HepG2 (cell line): ENCODE measurements at regions not wholly inside any gene's neighbourhood (a gene's known extent, or its start where the extent isn't known, plus 50 kb on each side); places are given as distances from the start of the nearest gene placed in this dataset.

Experiments used
- ATAC-seq: fragments of 200-7000 bp; cut with Tn5 transposase; 3 replicates; pipeline ENCODE4 v1.9.1; 2020; ENCODE audit warnings: mild to moderate bottlenecking, moderate library complexity
- BruUV-seq: library from RNA; stranded (reverse); fragments of 400-500 nt; replicated peaks from 2 replicates; lab custom pipeline; 2021; lab: Mats Ljungman, UMichigan
- CTCF ChIA-PET: fragments of 300-600 bp; formaldehyde crosslinking; extraction: SDS; loops from one replicate; lab custom pipeline; 2021; ENCODE audit warnings: low total read pairs, inconsistent platforms, low intra/inter-chr PET ratio; lab: Yijun Ruan, JAX
- POLR2A ChIA-PET: fragments of 350-600 bp; sonication (Branson Sonifier 250); formaldehyde crosslinking; loops from one replicate; lab custom pipeline; 2020; ENCODE audit warnings: antibody characterized with exemption, inconsistent platforms; lab: Yijun Ruan, JAX
- DNase-seq: peaks from one replicate; pipeline ENCODE4 v3.0.0-alpha.2; 2015; ENCODE audit warnings: low spot score
- FAIRE-seq: peaks from 3 replicates; lab custom pipeline; 2011; peaks lifted over from hg19 to GRCh38; lab: Jason Lieb, UNC
- H2AFZ ChIP-seq: one replicate; pipeline ENCODE4 v1.6.1; 2011; ENCODE audit warnings: low read length, inconsistent platforms
- H3K27ac ChIP-seq: fragments of 300-600 bp; 3 replicates; pipeline ENCODE4 v1.8.0; 2011; ENCODE audit warnings: mixed run types, mild to moderate bottlenecking, mixed read lengths, low read length, inconsistent platforms; ENCODE audit not compliant: insufficient read depth; ENCODE audit errors: extremely low read length
- H3K27me3 ChIP-seq, 2 experiments: fragments of 200-600 bp in 1 of 2; 2 replicates in 1 of 2; 3 replicates in 1 of 2; pipeline versions ENCODE4 v1.6.0 to v1.8.0; 2011; ENCODE audit warnings: low read length in 2 of 2, mild to moderate bottlenecking in 2 of 2, moderate library complexity in 2 of 2, inconsistent platforms in 1 of 2; ENCODE audit not compliant: insufficient read depth in 2 of 2, control insufficient read depth in 1 of 2
- H3K36me3 ChIP-seq, 2 experiments: fragments of 200-600 bp in 1 of 2; replicated peaks in 1 of 2; 2 replicates in 1 of 2; 3 replicates in 1 of 2; pipeline versions ENCODE4 v1.5.1 to v1.8.0; 2011; ENCODE audit warnings: low read length in 2 of 2, inconsistent platforms in 1 of 2; ENCODE audit not compliant: insufficient read depth in 2 of 2, control insufficient read depth in 1 of 2
- H3K4me1 ChIP-seq: 2 replicates; pipeline ENCODE4 v1.5.1; 2012; ENCODE audit warnings: low read length, inconsistent platforms; ENCODE audit not compliant: insufficient read depth
- H3K4me2 ChIP-seq: 2 replicates; pipeline ENCODE4 v1.6.0; 2011; ENCODE audit warnings: low read depth, low read length, inconsistent platforms
- H3K4me3 ChIP-seq, 3 experiments: fragments of 200-600 bp in 1 of 3; sonication (generic), shearing (Covaris generic) in 1 of 3; replicated peaks in 1 of 3; 2 replicates each; pipeline ENCODE4 v1.5.1; 2011 to 2016; ENCODE audit warnings: low read length in 3 of 3, inconsistent platforms in 2 of 3, low read depth in 2 of 3, mild to moderate bottlenecking in 2 of 3, control low read depth in 1 of 3, mixed read lengths in 1 of 3; ENCODE audit not compliant: insufficient read depth in 1 of 3
- H3K79me2 ChIP-seq: one replicate; pipeline ENCODE4 v1.6.1; 2011; ENCODE audit warnings: low read length, inconsistent platforms; ENCODE audit not compliant: insufficient read depth
- H3K9ac ChIP-seq: 2 replicates; pipeline ENCODE4 v1.6.0; 2011; ENCODE audit warnings: mild to moderate bottlenecking, low read depth, low read length, inconsistent platforms; ENCODE audit not compliant: insufficient read depth
- H3K9me3 ChIP-seq: 2 replicates; pipeline ENCODE4 v1.5.1; 2012; ENCODE audit warnings: mild to moderate bottlenecking, low read length
- H4K20me1 ChIP-seq: 2 replicates; pipeline ENCODE4 v1.6.0; 2011; ENCODE audit warnings: inconsistent platforms, mild to moderate bottlenecking, low read length, moderate library complexity; ENCODE audit not compliant: insufficient read depth
- NBN ChIP-seq: fragments of 450-650 bp; conservative IDR thresholded peaks from 2 replicates; pipeline ENCODE4 v1.6.1; 2017
- SMC3 ChIP-seq: IDR thresholded peaks from 2 replicates; pipeline ENCODE4 v1.6.1; 2011; ENCODE audit warnings: low read length, improper control_type of control experiment
- THYN1 ChIP-seq: sonication (generic); formaldehyde crosslinking; IDR thresholded peaks from 2 replicates; pipeline ENCODE4 v1.8.1; 2023; ENCODE audit warnings: low read depth, mild to moderate bottlenecking, moderate library complexity, missing genetic modification reagents, borderline replicate concordance
- ZFP37 ChIP-seq: sonication (generic); formaldehyde crosslinking; IDR thresholded peaks from 2 replicates; pipeline ENCODE4 v1.4.0; 2020; ENCODE audit warnings: missing genetic modification reagents, borderline replicate concordance
- ZNF224 ChIP-seq: sonication (generic); formaldehyde crosslinking; IDR thresholded peaks from 2 replicates; pipeline ENCODE4 v1.5.0; 2020; ENCODE audit warnings: mild to moderate bottlenecking, missing genetic modification reagents
- ZNF276 ChIP-seq: sonication (generic); formaldehyde crosslinking; IDR thresholded peaks from 2 replicates; pipeline ENCODE4 v1.4.0; 2020; ENCODE audit warnings: mild to moderate bottlenecking, low read depth, missing genetic modification reagents
- ZNF329 ChIP-seq: sonication (generic); formaldehyde crosslinking; IDR thresholded peaks from 2 replicates; pipeline ENCODE4 v1.9.0; 2021; ENCODE audit warnings: low read depth, mild to moderate bottlenecking, missing genetic modification reagents
- ZNF367 ChIP-seq: sonication (generic); formaldehyde crosslinking; IDR thresholded peaks from 2 replicates; pipeline ENCODE4 v1.4.0; 2020; ENCODE audit warnings: missing genetic modification reagents, borderline replicate concordance
- ZNF552 ChIP-seq: sonication (generic); formaldehyde crosslinking; IDR thresholded peaks from 2 replicates; pipeline ENCODE4 v1.9.0; 2022; ENCODE audit warnings: missing genetic modification reagents, mild to moderate bottlenecking, borderline replicate concordance
- ZNF652 ChIP-seq: IDR thresholded peaks from 2 replicates; pipeline ENCODE4 v1.6.1; 2016; ENCODE audit warnings: low read depth, borderline replicate concordance
- WGBS: methylation state at CpG from one replicate; pipeline ENCODE4 v1.1.6; 2017; ENCODE audit warnings: low lambda C conversion rate; 5-methylcytosine and 5-hydroxymethylcytosine counted together
- in situ Hi-C: cut with HindIII; loops from 2 replicates; pipeline ENCODE4 v1.10.0; 2017; ENCODE audit warnings: low pct_unique_long_range_greater_than_20kb; ENCODE audit not compliant: extremely low pct_ligation_motif_present
- intact Hi-C: fragments of 100-400 bp; cut with micrococcal nuclease; formaldehyde crosslinking; loops from one replicate; pipeline ENCODE4 v1.10.0; 2022; ENCODE audit not compliant: unreplicated experiment
- TF ChIP-seq, protein P1 (sequence below): sonication (generic); formaldehyde crosslinking; conservative IDR thresholded peaks from 2 replicates; pipeline ENCODE4 v1.4.0; 2020; ENCODE audit warnings: missing genetic modification reagents
- TF ChIP-seq, protein P2 (sequence below): sonication (generic); formaldehyde crosslinking; IDR thresholded peaks from 2 replicates; pipeline ENCODE4 v1.5.0; 2020; ENCODE audit warnings: mild to moderate bottlenecking, missing genetic modification reagents, borderline replicate concordance

- no peak overlapping the region for H2AFZ ChIP-seq
- DNase-seq (no peak), FAIRE-seq (no peak), ATAC-seq (no peak)
- CTCF ChIA-PET = no interaction called here
- H3K4me3 ChIP-seq = no peak overlapping the region
- intact Hi-C loops (no loop called here), in situ Hi-C loops (no loop called here)
- no peak overlapping the region for H3K9ac ChIP-seq
- no peaks in the 10 kb centered on the region for H3K4me1 ChIP-seq
- H3K9me3 ChIP-seq = no peaks in the 10 kb centered on the region
- H3K27me3 ChIP-seq = peaks cover 0 to 3% of the 10 kb centered on the region in 2 experiments; a peak in 2 of 5 replicates
- no peak overlapping the region for H3K27ac ChIP-seq
- no peak overlapping the region for H3K4me2 ChIP-seq
- BruUV-seq = no TSS peak
- 7% methylated on average over 3 of the region's 3 CpGs for WGBS
- H3K79me2 ChIP-seq = no peaks in the 10 kb centered on the region
- no peaks in the 10 kb centered on the region for H3K36me3 ChIP-seq
- no peaks in the 10 kb centered on the region for H4K20me1 ChIP-seq
- POLR2A ChIA-PET = no interaction called here
- TF ChIP-seq, protein P1, sequence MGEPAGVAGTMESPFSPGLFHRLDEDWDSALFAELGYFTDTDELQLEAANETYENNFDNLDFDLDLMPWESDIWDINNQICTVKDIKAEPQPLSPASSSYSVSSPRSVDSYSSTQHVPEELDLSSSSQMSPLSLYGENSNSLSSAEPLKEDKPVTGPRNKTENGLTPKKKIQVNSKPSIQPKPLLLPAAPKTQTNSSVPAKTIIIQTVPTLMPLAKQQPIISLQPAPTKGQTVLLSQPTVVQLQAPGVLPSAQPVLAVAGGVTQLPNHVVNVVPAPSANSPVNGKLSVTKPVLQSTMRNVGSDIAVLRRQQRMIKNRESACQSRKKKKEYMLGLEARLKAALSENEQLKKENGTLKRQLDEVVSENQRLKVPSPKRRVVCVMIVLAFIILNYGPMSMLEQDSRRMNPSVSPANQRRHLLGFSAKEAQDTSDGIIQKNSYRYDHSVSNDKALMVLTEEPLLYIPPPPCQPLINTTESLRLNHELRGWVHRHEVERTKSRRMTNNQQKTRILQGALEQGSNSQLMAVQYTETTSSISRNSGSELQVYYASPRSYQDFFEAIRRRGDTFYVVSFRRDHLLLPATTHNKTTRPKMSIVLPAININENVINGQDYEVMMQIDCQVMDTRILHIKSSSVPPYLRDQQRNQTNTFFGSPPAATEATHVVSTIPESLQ (CRISPR knock-in tag) = no peak
- TF ChIP-seq ZNF367 (CRISPR knock-in tag) (no peak), SMC3 (no peak), ZNF224 (no peak), THYN1 (no peak), ZNF276 (CRISPR knock-in tag) (no peak), ZNF552 (CRISPR knock-in tag) (no peak), NBN (no peak), ZNF329 (CRISPR knock-in tag) (no peak), ZNF652 (no peak), ZFP37 (CRISPR knock-in tag) (no peak)
- TF ChIP-seq, protein P2, sequence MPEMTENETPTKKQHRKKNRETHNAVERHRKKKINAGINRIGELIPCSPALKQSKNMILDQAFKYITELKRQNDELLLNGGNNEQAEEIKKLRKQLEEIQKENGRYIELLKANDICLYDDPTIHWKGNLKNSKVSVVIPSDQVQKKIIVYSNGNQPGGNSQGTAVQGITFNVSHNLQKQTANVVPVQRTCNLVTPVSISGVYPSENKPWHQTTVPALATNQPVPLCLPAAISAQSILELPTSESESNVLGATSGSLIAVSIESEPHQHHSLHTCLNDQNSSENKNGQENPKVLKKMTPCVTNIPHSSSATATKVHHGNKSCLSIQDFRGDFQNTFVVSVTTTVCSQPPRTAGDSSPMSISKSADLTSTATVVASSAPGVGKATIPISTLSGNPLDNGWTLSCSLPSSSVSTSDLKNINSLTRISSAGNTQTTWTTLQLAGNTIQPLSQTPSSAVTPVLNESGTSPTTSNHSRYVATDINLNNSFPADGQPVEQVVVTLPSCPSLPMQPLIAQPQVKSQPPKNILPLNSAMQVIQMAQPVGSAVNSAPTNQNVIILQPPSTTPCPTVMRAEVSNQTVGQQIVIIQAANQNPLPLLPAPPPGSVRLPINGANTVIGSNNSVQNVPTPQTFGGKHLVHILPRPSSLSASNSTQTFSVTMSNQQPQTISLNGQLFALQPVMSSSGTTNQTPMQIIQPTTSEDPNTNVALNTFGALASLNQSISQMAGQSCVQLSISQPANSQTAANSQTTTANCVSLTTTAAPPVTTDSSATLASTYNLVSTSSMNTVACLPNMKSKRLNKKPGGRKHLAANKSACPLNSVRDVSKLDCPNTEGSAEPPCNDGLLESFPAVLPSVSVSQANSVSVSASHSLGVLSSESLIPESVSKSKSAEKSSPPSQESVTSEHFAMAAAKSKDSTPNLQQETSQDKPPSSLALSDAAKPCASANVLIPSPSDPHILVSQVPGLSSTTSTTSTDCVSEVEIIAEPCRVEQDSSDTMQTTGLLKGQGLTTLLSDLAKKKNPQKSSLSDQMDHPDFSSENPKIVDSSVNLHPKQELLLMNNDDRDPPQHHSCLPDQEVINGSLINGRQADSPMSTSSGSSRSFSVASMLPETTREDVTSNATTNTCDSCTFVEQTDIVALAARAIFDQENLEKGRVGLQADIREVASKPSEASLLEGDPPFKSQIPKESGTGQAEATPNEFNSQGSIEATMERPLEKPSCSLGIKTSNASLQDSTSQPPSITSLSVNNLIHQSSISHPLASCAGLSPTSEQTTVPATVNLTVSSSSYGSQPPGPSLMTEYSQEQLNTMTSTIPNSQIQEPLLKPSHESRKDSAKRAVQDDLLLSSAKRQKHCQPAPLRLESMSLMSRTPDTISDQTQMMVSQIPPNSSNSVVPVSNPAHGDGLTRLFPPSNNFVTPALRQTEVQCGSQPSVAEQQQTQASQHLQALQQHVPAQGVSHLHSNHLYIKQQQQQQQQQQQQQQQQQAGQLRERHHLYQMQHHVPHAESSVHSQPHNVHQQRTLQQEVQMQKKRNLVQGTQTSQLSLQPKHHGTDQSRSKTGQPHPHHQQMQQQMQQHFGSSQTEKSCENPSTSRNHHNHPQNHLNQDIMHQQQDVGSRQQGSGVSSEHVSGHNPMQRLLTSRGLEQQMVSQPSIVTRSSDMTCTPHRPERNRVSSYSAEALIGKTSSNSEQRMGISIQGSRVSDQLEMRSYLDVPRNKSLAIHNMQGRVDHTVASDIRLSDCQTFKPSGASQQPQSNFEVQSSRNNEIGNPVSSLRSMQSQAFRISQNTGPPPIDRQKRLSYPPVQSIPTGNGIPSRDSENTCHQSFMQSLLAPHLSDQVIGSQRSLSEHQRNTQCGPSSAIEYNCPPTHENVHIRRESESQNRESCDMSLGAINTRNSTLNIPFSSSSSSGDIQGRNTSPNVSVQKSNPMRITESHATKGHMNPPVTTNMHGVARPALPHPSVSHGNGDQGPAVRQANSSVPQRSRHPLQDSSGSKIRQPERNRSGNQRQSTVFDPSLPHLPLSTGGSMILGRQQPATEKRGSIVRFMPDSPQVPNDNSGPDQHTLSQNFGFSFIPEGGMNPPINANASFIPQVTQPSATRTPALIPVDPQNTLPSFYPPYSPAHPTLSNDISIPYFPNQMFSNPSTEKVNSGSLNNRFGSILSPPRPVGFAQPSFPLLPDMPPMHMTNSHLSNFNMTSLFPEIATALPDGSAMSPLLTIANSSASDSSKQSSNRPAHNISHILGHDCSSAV = no peak
Observed at GRCh38 chr11:115047631-115048030, 369.3 kb downstream of the NXPE2 start.
